Stomach smooth muscle (tissue), 2 donors: ENCODE measurements at regions not wholly inside any gene's neighbourhood (a gene's known extent, or its start where the extent isn't known, plus 50 kb on each side); places are given as distances from the start of the nearest gene placed in this dataset.
"Not testable (repeated sequence)": the region's sequence is repeated elsewhere in the genome, so short reads cannot be mapped to it uniquely, and the experiment has no call there.

Experiments used
- H3K27ac ChIP-seq: one replicate; pipeline ENCODE4 v1.7.0; 2013; ENCODE audit warnings: mild to moderate bottlenecking, low read length, inconsistent platforms
- H3K27me3 ChIP-seq, 2 donors: one replicate each; pipeline ENCODE4 v1.7.0; 2013; ENCODE audit warnings: low read length in 2 of 2; ENCODE audit not compliant: insufficient read depth in 2 of 2, control insufficient read depth in 1 of 2
- H3K36me3 ChIP-seq, 2 donors: one replicate each; pipeline ENCODE4 v1.7.0; 2013; ENCODE audit warnings: low read length in 2 of 2; ENCODE audit not compliant: control insufficient read depth in 2 of 2, insufficient read depth in 2 of 2
- H3K4me1 ChIP-seq: one replicate; pipeline ENCODE4 v1.7.0; 2013; ENCODE audit warnings: low read length; ENCODE audit not compliant: control insufficient read depth, insufficient read depth
- H3K4me3 ChIP-seq, 2 donors: one replicate each; pipeline ENCODE4 v1.7.0; 2013; ENCODE audit warnings: low read length in 2 of 2
- H3K9ac ChIP-seq, 2 donors: one replicate each; pipeline ENCODE4 v1.7.0; 2013; ENCODE audit warnings: low read length in 2 of 2, mild to moderate bottlenecking in 1 of 2
- H3K9me3 ChIP-seq, 2 donors: one replicate each; pipeline ENCODE4 v1.7.0; 2013; ENCODE audit warnings: low read length in 2 of 2; ENCODE audit not compliant: control insufficient read depth in 2 of 2
- donor health status: healthy.
- donor health status: Pancreatic carcinoma.

DNA sequence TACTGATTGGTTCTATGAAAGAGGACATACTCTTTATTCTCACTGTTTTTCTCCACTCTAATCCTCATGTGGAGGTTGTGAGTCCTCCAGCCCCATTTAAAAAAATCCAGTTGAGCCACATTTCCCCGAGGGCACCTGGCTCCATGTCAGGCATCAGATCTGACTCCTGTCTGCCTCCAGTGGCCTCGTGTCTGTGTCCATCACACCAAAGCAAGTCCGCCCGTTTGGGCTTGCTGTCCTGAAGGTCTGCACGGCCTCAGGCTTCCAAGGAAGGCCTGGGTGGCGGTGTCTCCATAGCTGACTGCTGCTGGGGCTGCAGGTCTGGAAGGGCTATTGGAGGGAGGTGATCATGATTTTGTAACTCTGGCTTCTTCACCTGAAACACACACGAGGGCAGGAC is 233.4 kb upstream of the PLGLB2 start:
- not testable (repeated sequence) for H3K27ac ChIP-seq, H3K9me3 ChIP-seq, H3K36me3 ChIP-seq, H3K27me3 ChIP-seq, H3K4me3 ChIP-seq, H3K9ac ChIP-seq, H3K4me1 ChIP-seq

DNA sequence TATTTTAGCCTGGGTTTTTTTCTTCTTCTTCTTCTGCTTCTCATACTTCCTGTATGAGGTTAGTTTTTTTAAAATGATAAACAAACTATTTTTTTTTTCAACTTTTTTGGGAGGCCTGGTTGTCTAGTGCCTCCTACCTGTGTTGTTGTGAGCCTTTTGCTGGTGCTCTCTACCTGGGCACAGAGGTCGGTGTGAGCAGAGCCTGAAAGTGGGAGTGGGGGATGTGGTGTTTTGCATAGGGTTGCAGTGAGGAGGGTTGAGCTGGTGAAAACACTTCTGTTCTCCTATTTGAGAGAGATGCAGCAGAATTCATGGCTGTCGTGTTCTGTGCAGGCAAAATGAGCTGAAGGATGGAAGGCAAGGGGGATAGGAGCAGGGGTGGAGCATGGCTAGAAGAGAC is 232.7 kb upstream of the PLGLB2 start:
- H3K27ac ChIP-seq, H3K4me1 ChIP-seq, H3K4me3 ChIP-seq, H3K36me3 ChIP-seq, H3K9ac ChIP-seq, H3K9me3 ChIP-seq, H3K27me3 ChIP-seq: not testable (repeated sequence)

DNA sequence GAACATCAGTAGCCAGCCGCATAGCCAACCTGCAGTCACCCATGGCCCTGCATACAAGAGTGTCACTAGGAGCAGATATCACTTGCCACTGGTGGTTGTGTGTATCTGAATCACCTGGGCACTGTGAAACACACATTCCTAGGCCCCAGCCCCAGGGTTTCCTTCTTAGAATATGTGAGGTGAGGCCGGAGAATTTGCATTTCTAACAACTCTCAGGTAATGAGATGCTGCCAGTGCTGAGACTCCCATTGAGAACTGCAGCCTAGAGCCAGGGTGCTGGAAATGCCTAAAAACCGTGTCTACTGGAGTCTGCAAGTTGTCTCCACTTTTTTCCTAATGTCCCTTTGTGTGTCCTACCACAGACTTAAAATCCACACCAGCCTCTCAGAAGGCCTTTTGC is 232.0 kb upstream of the PLGLB2 start:
- H3K4me3 ChIP-seq, H3K27me3 ChIP-seq, H3K9me3 ChIP-seq, H3K27ac ChIP-seq, H3K4me1 ChIP-seq, H3K9ac ChIP-seq, H3K36me3 ChIP-seq: not testable (repeated sequence)

DNA sequence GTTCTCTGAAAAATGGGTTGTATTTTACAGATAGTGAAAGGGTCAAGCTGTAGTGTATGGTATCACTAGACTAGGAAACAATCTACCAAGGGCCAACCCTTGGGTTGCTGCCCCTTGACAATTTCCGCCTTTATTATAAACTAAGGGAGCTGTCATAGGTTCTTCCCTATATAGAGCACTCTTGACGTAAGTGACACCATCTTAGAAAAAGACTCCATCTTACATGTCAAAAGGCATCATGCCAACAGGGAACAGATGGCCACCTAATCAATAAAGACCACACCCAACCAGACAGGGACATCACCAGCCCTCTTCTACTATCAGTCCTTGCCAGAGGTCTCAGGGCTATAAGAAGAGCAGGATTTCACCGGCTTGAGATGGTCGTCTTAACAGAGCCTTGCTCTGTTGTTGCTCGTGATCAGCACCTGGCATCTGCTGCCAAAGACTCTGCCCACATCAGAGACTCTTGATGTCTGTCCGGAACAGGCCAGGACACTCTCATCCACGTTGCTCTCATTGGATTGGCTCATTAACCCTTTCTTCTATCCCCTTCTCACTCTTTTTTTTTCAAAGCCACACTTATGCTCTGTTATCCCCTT is 231.4 kb upstream of the PLGLB2 start:
- H3K36me3 ChIP-seq, H3K9ac ChIP-seq, H3K9me3 ChIP-seq, H3K4me1 ChIP-seq, H3K4me3 ChIP-seq, H3K27ac ChIP-seq, H3K27me3 ChIP-seq: not testable (repeated sequence)

DNA sequence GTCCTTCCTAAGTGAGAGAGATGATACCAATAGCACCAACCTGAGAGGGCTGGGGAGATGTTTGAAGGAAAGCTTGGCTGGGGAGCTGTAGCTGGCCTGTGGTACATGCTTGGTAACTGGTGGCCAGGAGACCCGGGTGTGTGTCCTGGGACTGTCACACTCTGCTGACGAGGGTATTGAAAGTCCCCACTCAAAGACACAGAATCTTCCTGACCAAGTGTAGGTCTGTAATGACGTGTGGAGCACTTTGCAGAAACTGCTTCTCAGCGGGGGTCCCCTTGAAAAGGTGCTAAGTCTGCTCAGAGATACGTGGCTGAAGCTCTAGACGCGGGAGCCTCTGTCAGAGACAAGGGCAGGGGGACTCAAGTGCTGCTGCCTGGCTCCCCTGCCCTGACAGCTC is 230.4 kb upstream of the PLGLB2 start:
- H3K36me3 ChIP-seq, H3K9ac ChIP-seq, H3K4me1 ChIP-seq, H3K4me3 ChIP-seq, H3K27ac ChIP-seq, H3K9me3 ChIP-seq, H3K27me3 ChIP-seq: not testable (repeated sequence)

DNA sequence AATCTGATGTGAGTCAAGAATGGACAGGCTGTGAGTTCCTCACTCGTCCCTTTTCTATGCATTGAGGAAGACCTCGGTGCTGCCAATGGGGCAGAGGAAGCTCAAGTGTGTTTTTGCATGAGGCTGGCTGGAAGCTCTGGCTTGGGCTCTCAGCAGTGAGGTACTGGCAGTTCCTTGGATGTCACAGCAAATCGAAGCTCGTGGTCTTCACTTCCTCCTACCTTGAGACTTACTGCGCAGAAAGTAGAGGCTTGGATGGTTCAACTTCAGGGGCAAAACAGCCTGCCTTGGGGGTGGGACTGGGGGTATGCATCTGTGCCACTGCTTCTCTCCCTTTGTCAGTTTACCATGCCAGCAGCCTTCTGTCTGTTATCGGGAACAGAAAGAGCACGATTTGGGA is 229.8 kb upstream of the PLGLB2 start:
- H3K27me3 ChIP-seq, H3K9ac ChIP-seq, H3K4me3 ChIP-seq, H3K4me1 ChIP-seq, H3K27ac ChIP-seq, H3K36me3 ChIP-seq, H3K9me3 ChIP-seq: not testable (repeated sequence)

DNA sequence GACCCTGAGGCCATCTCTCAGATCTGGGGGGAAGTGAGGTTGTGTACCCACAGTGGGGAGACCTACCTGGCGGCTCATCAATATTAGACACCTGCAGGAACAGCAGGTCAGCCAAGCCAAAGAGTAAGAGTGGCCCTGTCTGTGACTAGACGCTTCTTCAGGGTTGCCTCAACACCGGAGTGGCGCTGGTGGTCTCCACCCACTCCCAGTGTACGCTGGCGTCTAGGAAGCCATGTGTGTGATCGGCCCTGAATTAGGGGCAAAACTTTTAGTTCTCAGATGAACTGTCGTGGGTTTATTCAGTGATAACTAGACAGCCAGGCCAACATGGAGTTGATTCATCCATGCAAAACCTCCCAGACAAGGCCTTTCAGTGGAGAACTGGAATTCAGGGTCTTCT is 229.3 kb upstream of the PLGLB2 start:
- H3K9me3 ChIP-seq, H3K4me1 ChIP-seq, H3K36me3 ChIP-seq, H3K27ac ChIP-seq, H3K4me3 ChIP-seq, H3K27me3 ChIP-seq, H3K9ac ChIP-seq: not testable (repeated sequence)

DNA sequence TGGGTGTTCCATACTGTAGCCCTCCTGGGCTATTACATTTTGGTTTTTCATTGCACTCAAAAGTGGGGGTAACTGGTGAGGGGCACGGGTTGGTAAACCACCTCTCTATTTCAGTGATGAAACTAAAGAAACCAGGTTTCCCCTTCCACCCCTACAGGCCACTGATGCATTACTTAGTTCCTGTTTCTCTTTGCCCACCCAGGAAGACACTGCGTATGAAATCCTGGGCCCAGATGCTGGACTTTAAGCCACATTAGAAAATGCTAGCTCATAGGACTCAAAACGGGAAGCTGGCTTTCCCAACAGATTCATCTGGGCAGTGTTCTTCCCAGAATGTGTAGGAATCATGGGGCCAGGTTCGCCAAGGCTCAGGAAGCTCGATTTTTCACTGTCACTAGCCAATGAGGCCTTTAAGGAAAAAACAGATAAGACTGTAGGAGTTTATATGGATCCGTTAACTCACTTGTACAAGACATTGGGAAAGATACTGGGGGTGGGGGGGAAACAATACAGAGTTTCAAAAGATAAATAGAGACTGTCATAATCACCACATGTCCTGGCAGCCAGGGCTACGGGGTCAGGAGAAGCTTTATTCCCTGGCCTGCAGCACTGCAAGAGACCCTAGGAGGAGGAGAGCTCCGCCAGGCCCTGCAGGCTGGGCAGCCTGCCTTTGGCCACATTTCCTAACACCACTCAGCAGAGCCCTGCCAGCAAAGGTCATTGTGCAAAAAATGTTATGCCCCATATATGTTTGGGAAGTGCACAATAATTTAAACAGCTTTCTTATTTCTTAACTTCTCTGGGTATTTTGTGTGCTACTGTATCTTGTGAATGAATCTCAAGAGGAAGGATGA is 228.5 kb upstream of the PLGLB2 start:
- H3K9ac ChIP-seq, H3K36me3 ChIP-seq, H3K27me3 ChIP-seq, H3K27ac ChIP-seq, H3K4me1 ChIP-seq, H3K4me3 ChIP-seq, H3K9me3 ChIP-seq: not testable (repeated sequence)

DNA sequence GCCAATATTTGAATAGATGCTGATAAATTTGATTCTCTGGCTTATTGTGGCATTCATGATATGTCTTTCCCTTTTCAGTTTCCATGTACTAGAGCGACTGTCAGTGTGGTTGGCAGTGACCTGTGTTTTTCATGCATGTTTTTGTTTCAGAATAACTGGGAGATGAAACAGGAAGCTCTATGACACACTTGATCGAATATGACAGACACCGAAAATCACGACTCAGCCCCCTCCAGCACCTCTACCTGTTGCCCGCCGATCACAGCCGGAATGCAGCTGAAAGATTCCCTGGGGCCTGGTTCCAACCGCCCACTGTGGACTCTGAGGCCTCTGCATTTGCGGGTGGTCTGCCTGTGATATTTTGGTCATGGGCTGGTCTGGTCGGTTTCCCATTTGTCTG is 226.8 kb upstream of the PLGLB2 start:
- H3K9me3 ChIP-seq, H3K4me3 ChIP-seq, H3K4me1 ChIP-seq, H3K27me3 ChIP-seq, H3K27ac ChIP-seq, H3K36me3 ChIP-seq, H3K9ac ChIP-seq: not testable (repeated sequence)

DNA sequence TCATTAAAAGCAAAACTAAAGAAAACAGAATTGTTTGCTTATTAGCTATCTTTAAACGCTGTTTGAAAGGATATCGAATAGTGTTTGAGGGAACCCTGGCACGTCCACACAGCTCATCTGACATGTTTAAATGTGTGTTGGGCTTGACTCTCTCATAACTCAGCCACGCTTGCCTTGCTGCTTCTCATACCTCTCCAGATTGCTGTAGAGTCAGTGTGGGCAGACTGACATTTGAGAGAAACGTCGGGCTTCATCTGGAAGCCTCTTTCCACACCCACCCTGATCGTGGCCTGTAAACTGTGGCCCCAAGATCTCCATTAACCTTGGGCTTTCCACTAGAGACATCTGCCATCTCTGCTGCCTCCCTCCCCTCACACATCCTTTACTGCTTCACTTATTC is 226.4 kb upstream of the PLGLB2 start:
- not testable (repeated sequence) for H3K4me3 ChIP-seq, H3K27ac ChIP-seq, H3K4me1 ChIP-seq, H3K9me3 ChIP-seq, H3K36me3 ChIP-seq, H3K27me3 ChIP-seq, H3K9ac ChIP-seq

DNA sequence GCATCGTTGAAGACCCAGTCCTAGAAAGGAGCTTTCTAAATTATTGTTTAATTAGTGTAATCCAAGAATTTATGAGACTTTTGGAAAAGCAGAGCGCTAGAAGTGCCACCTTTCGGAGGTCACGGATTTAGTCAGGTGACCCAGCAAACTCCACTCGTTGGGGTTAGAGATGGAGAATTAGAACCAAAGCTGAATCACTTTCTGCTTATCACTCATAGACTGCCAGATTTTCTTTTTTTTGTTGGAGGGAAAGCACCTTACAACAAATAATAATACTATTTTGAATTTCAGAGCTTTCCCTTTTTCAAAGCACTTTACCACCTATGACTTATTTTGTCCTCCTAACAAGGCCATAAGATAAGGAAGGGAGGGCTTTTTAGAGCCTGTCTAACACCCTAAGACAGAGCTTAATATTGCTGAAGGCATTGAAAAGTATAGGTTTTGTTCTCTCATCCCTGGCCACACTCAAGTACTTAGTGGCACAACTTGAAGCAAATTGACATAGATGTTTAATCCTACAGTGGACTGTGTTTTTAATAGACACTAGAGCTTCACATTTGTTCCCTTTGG is 223.2 kb upstream of the PLGLB2 start:
- H3K27me3 ChIP-seq, H3K4me1 ChIP-seq, H3K4me3 ChIP-seq, H3K9ac ChIP-seq, H3K9me3 ChIP-seq, H3K27ac ChIP-seq, H3K36me3 ChIP-seq: not testable (repeated sequence)
